Sigmoid colon (tissue), 6 donors: ENCODE measurements at regions not wholly inside any gene's neighbourhood (a gene's known extent, or its start where the extent isn't known, plus 50 kb on each side); places are given as distances from the start of the nearest gene placed in this dataset.
A peak's percentile ranks its signal among the peaks of the same experiment; 100 is the strongest.

ENCODE experiments used
- DNase-seq: peaks from one replicate; pipeline ENCODE4 v3.0.0-alpha.2; 2019
- H3K27ac ChIP-seq, 4 donors: fragments of 200-600 bp; sonication (generic); one replicate each; pipeline ENCODE4 v1.5.1; 2016 to 2019; ENCODE audit warnings: mild to moderate bottlenecking in 1 of 4
- H3K27me3 ChIP-seq, 3 donors: fragments of 200-600 bp; sonication (generic); one replicate each; pipeline ENCODE4 v1.5.1; 2019; ENCODE audit warnings: mild to moderate bottlenecking in 1 of 3
- H3K36me3 ChIP-seq, 4 donors: fragments of 200-600 bp; sonication (generic); one replicate each; pipeline ENCODE4 v1.5.1; 2016 to 2019
- H3K4me1 ChIP-seq, 4 donors: fragments of 200-600 bp; sonication (generic); one replicate each; pipeline ENCODE4 v1.5.1; 2017 to 2019
- H3K4me3 ChIP-seq, 4 donors: fragments of 200-600 bp; sonication (generic); one replicate each; pipeline ENCODE4 v1.5.1; 2017 to 2019; ENCODE audit warnings: mild to moderate bottlenecking in 2 of 4, moderate library complexity in 1 of 4
- H3K9me3 ChIP-seq, 4 donors: fragments of 200-600 bp in 3 of 4; sonication (generic) in 3 of 4; one replicate each; pipeline versions ENCODE4 v1.5.1 to v1.6.1; 2013 to 2019
- CTCF ChIP-seq, 4 experiments: fragments of 450-650 bp in 3 of 4; fragments of 200-600 bp in 1 of 4; IDR thresholded peaks; one replicate each; pipeline ENCODE4 v1.5.1; 2016 to 2019; ENCODE audit warnings: antibody characterized with exemption in 4 of 4, mild to moderate bottlenecking in 3 of 4, moderate library complexity in 2 of 4
- EP300 ChIP-seq, 4 donors: sonication (generic); formaldehyde crosslinking; IDR thresholded peaks; one replicate each; pipeline ENCODE4 v1.6.1; 2017; ENCODE audit warnings: antibody characterized with exemption in 4 of 4
- POLR2A ChIP-seq, 2 donors: fragments of 450-650 bp; IDR thresholded peaks; one replicate each; pipeline ENCODE4 v1.6.1; 2016; ENCODE audit warnings: antibody characterized with exemption in 2 of 2, mild to moderate bottlenecking in 2 of 2, moderate library complexity in 2 of 2
- POLR2AphosphoS5 ChIP-seq, 4 donors: sonication (generic); formaldehyde crosslinking; IDR thresholded peaks; one replicate each; pipeline ENCODE4 v1.6.1; 2017; ENCODE audit warnings: antibody characterized with exemption in 4 of 4
- WGBS, 2 donors: extraction: QIAGEN DNeasy Blood & Tissue Kit; methylation state at CpG; one replicate each; pipeline ENCODE4 v1.1.7; 2013; 5-methylcytosine and 5-hydroxymethylcytosine counted together
- intact Hi-C: fragments of 100-400 bp; cut with DNase I; formaldehyde crosslinking; loops from one replicate; pipeline ENCODE4 v1.15.1; 2023
- donor health status: healthy with polysubstance abuse.
- donor health status: healthy.

- DNase-seq, result peak; percentile 15
- no peaks in the 10 kb centered on the region for H3K4me1 ChIP-seq
- H3K36me3 ChIP-seq, result no peaks in the 10 kb centered on the region
- no peak overlapping the region for H3K27ac ChIP-seq
- 93 to 94% methylated on average over 14 of the region's 14 CpGs for WGBS, 2 donors
- peaks cover 0 to 5% (median 1%) of the 10 kb centered on the region in 4 donors for H3K9me3 ChIP-seq
- intact Hi-C loops, result no loop called here
- TF ChIP-seq POLR2AphosphoS5 (IDR thresholded peaks at IDR 0.05) (no peak), EP300 (IDR thresholded peaks at IDR 0.05) (no peak), POLR2A (IDR thresholded peaks at IDR 0.05) (no peak), CTCF (IDR thresholded peaks at IDR 0.05) (no peak)
- no peaks in the 10 kb centered on the region for H3K27me3 ChIP-seq
- no peak overlapping the region for H3K4me3 ChIP-seq
Measured at GRCh38 chr9:134565316-134565915, 76.2 kb upstream of the COL5A1 start.

- intact Hi-C loops, result no loop called here
- Histone ChIP-seq H3K36me3 (no peaks in the 10 kb centered on the region), H3K9me3 (peaks cover 0 to 5% (median 1%) of the 10 kb centered on the region in 4 donors), H3K4me1 (no peaks in the 10 kb centered on the region), H3K4me3 (no peak overlapping the region), H3K27me3 (no peaks in the 10 kb centered on the region), H3K27ac (no peak overlapping the region)
- TF ChIP-seq POLR2A (IDR thresholded peaks at IDR 0.05) (no peak), CTCF (IDR thresholded peaks at IDR 0.05) (no peak), POLR2AphosphoS5 (IDR thresholded peaks at IDR 0.05) (no peak), EP300 (IDR thresholded peaks at IDR 0.05) (no peak)
- 91 to 93% methylated on average over 18 of the region's 18 CpGs for WGBS, 2 donors
- peak; percentile 37 for DNase-seq
Measured at GRCh38 chr9:134566196-134566847, 75.3 kb upstream of the COL5A1 start.

GRCh38 chr9:134566936-134567335, 74.7 kb upstream of the COL5A1 start:
- no peaks in the 10 kb centered on the region for H3K27me3 ChIP-seq
- WGBS, 2 donors, result 86 to 94% methylated on average over 5 of the region's 5 CpGs
- peaks cover 0 to 5% (median 1%) of the 10 kb centered on the region in 4 donors for H3K9me3 ChIP-seq
- DNase-seq, result peak; percentile 17
- intact Hi-C loops, result no loop called here
- no peak overlapping the region for H3K4me3 ChIP-seq
- no peak for TF ChIP-seq EP300 (IDR thresholded peaks at IDR 0.05)
- TF ChIP-seq CTCF (IDR thresholded peaks at IDR 0.05), result no peak
- TF ChIP-seq POLR2AphosphoS5 (IDR thresholded peaks at IDR 0.05), result no peak
- no peak for TF ChIP-seq POLR2A (IDR thresholded peaks at IDR 0.05)
- no peaks in the 10 kb centered on the region for H3K36me3 ChIP-seq
- no peaks in the 10 kb centered on the region for H3K4me1 ChIP-seq
- H3K27ac ChIP-seq, result no peak overlapping the region

GRCh38 chr9:134568116-134568515, 73.5 kb upstream of the COL5A1 start:
- intact Hi-C loops, result no loop called here
- 71 to 79% methylated on average over 5 of the region's 5 CpGs for WGBS, 2 donors
- H3K9me3 ChIP-seq, result peaks cover 0 to 5% (median 1%) of the 10 kb centered on the region in 4 donors
- TF ChIP-seq POLR2AphosphoS5 (IDR thresholded peaks at IDR 0.05), result no peak
- no peak for TF ChIP-seq POLR2A (IDR thresholded peaks at IDR 0.05)
- no peak for TF ChIP-seq EP300 (IDR thresholded peaks at IDR 0.05)
- TF ChIP-seq CTCF (IDR thresholded peaks at IDR 0.05), result no peak
- H3K27ac ChIP-seq, result no peak overlapping the region
- H3K36me3 ChIP-seq, result no peaks in the 10 kb centered on the region
- DNase-seq, result peak; percentile 27
- no peaks in the 10 kb centered on the region for H3K27me3 ChIP-seq
- H3K4me3 ChIP-seq, result no peak overlapping the region
- H3K4me1 ChIP-seq, result no peaks in the 10 kb centered on the region
